Upper lobe of right lung (tissue), 1 donor: ENCODE measurements at regions not wholly inside any gene's neighbourhood (a gene's known extent, or its start where the extent isn't known, plus 50 kb on each side); places are given as distances from the start of the nearest gene placed in this dataset.

Source experiments
- ATAC-seq: fragments of 200-7000 bp; cut with Tn5 transposase; one replicate; pipeline ENCODE4 v1.9.1; 2020; ENCODE audit warnings: mild to moderate bottlenecking, moderate library complexity
- DNase-seq: peaks from one replicate; pipeline ENCODE4 v3.0.0-alpha.2; 2020
- H3K27ac ChIP-seq: fragments of 200-600 bp; one replicate; pipeline ENCODE4 v1.8.0; 2022
- H3K27me3 ChIP-seq: fragments of 200-600 bp; one replicate; pipeline ENCODE4 v1.8.0; 2022; ENCODE audit warnings: mild to moderate bottlenecking
- H3K36me3 ChIP-seq: fragments of 200-600 bp; one replicate; pipeline ENCODE4 v1.8.0; 2022
- H3K4me1 ChIP-seq: fragments of 200-600 bp; one replicate; pipeline ENCODE4 v1.8.0; 2022
- H3K4me3 ChIP-seq: fragments of 200-600 bp; one replicate; pipeline ENCODE4 v1.8.0; 2022; ENCODE audit warnings: mild to moderate bottlenecking
- H3K9me3 ChIP-seq: fragments of 200-600 bp; one replicate; pipeline ENCODE4 v1.8.0; 2022
- intact Hi-C: fragments of 100-400 bp; cut with DNase I; formaldehyde crosslinking; loops from one replicate; pipeline ENCODE4 v1.11.0; 2022
- TF ChIP-seq, protein P1 (sequence below): fragments of 200-600 bp; IDR thresholded peaks from one replicate; pipeline ENCODE4 v1.8.0; 2022; ENCODE audit warnings: antibody characterized with exemption
- donor health status: DM: no; HTN: yes; CAD: no; lungs with severe emphysema.

DNA sequence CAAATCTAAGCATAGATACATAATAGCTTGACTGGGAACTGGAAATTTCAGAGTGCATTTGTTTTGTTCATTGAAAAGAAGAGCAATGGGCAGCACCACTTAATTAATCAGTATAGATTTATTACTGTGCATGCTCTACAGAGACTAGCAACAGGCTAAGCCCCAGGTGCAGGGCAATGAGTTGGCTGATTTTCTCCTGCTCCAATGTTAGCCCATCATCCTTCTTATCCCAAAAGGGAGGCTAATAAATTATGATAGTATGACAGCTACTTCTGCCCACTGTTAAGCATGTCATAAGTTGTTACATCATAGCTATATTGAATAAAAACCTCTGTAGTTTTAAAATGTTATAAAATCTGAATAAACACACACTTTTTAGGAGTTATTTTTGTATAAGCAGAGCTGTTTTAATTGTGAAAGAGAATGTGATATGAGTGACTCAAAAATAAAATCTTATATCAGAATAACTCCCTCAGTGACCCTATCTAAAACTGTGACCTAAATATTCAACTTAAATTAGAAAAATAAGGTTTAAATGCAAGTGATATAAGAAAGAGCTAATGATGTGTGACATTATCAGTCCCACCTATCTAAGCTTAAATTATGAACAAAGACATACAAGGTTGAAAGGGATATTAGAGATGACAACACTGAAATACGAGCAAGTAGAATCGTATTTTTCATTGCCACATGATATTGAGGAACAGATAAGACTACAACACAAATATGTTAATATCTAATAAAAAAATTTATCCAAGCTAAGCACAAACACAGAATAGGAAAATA lies 967.3 kb upstream of the ADGRB3 start:
- DNase-seq (no peak), ATAC-seq (no peak)
- intact Hi-C loops = no loop called here
- Histone ChIP-seq H3K27ac (no peak overlapping the region), H3K27me3 (no peaks in the 10 kb centered on the region), H3K4me1 (no peaks in the 10 kb centered on the region), H3K9me3 (peaks cover 5% of the 10 kb centered on the region), H3K4me3 (no peak overlapping the region), H3K36me3 (no peaks in the 10 kb centered on the region)
- TF ChIP-seq, protein P1, sequence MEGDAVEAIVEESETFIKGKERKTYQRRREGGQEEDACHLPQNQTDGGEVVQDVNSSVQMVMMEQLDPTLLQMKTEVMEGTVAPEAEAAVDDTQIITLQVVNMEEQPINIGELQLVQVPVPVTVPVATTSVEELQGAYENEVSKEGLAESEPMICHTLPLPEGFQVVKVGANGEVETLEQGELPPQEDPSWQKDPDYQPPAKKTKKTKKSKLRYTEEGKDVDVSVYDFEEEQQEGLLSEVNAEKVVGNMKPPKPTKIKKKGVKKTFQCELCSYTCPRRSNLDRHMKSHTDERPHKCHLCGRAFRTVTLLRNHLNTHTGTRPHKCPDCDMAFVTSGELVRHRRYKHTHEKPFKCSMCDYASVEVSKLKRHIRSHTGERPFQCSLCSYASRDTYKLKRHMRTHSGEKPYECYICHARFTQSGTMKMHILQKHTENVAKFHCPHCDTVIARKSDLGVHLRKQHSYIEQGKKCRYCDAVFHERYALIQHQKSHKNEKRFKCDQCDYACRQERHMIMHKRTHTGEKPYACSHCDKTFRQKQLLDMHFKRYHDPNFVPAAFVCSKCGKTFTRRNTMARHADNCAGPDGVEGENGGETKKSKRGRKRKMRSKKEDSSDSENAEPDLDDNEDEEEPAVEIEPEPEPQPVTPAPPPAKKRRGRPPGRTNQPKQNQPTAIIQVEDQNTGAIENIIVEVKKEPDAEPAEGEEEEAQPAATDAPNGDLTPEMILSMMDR = no peak

DNA sequence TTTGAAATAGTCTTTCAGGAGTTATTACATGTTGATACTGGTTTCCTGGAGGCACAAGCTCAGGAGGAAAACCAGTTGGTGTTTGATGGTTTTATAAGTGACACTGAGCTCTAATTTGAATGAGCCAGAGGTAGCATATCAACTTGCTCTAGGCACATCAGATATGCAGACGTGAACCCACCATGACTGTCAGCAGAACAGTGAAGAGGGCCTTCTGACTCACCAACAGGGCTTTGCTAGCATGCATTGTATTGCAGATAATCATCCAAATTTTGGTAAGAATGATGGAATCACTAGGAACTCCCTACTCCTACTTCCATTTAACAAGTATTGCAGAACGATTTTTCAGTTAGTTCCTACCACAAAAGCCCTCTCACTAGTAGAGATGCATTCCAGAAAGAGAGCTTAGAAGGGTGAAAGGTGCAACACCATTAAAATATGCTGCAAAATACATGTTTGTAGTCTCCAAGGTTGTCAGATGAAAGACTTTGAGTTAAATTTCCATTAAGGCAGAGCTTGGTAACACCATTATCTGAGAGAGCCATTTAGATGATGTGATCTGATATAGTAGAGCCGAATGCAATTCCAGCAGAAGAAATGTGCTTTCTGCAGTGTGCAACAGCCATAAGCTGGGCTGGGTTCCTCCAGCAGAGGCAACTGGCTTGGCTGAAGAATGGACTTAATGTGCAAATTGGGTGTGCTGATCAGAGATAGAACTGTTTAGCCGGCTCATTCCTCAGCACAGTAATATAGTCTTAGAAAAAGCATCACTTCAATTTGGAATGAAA lies 968.7 kb upstream of the ADGRB3 start:
- H3K4me1 ChIP-seq = no peaks in the 10 kb centered on the region
- TF ChIP-seq, protein P1 = no peak
- intact Hi-C loops = no loop called here

DNA sequence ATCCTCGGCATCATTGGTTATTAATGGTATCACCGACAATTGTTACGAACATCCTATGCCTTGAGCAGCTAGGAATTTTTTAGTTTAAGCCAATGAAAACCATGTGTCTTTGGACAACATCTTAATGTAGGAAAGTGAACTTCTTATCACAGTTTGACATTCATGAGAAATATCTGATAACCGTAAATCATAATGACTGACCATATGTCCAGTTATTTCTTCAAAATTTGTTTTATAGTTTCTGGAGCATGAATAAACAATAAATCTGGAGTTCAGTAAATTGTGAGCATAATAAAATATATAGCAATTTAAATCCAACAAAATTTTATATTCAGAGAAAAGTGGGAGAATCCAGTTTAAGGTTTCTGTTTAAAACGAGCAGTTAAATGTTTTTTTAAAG lies 970.1 kb upstream of the ADGRB3 start:
- Histone ChIP-seq H3K36me3 (no peaks in the 10 kb centered on the region), H3K27ac (no peak overlapping the region), H3K9me3 (no peaks in the 10 kb centered on the region), H3K4me1 (no peaks in the 10 kb centered on the region), H3K4me3 (no peak overlapping the region), H3K27me3 (no peaks in the 10 kb centered on the region)
- ATAC-seq (no peak), DNase-seq (no peak)
- intact Hi-C loops = no loop called here
- TF ChIP-seq, protein P1 = no peak

More for the DNA sequence above, 968.7 kb upstream of the ADGRB3 start:
- no peaks in the 10 kb centered on the region for H3K9me3 ChIP-seq
- H3K27me3 ChIP-seq = no peaks in the 10 kb centered on the region
- H3K27ac ChIP-seq = no peak overlapping the region
- H3K36me3 ChIP-seq = no peaks in the 10 kb centered on the region
- DNase-seq = no peak
- no peak overlapping the region for H3K4me3 ChIP-seq
- no peak for ATAC-seq

DNA sequence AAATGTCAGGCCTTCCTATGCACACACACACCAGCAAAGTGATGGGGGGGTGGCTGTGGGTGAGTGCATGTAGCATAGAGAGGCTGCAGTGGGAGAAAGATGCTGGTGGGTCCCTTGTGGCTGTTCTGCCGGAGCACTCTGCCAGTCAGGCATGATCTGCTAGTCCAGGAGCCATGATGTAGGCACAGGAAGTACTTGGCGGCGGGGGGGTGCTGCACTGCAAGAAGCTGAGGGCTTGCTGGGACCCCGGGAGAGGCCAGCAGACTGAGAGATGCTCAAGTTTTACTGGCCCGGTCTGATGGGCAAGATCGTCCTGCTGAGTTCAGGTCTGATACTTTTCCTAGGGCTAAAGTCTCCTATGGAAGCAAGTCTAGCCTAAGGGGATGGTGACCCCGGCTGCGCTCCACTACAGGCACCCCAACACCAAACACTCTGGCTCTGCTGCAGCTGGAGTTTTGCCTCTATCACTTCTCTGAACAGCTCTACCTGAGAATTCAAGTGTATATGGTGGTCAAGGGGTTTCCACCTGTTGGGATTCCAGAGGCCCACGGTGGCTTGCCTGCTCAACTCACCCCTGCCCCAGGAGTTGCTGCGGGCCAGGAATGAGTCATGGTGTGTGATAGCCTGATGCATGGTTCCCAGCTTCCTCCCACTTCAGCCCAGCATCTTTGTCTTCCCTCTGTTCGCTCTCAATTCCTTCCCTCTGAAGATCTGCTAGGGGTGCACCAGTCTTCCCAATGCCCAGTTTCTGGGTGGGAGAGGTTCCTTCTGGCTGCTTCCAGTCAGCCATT lies 971.8 kb upstream of the ADGRB3 start:
- Histone ChIP-seq H3K36me3 (no peaks in the 10 kb centered on the region), H3K4me1 (no peaks in the 10 kb centered on the region), H3K9me3 (no peaks in the 10 kb centered on the region), H3K27ac (no peak overlapping the region), H3K27me3 (no peaks in the 10 kb centered on the region), H3K4me3 (no peak overlapping the region)
- TF ChIP-seq, protein P1 = no peak
- ATAC-seq (peak; percentile 26), DNase-seq (no peak)
- intact Hi-C loops = no loop called here

DNA sequence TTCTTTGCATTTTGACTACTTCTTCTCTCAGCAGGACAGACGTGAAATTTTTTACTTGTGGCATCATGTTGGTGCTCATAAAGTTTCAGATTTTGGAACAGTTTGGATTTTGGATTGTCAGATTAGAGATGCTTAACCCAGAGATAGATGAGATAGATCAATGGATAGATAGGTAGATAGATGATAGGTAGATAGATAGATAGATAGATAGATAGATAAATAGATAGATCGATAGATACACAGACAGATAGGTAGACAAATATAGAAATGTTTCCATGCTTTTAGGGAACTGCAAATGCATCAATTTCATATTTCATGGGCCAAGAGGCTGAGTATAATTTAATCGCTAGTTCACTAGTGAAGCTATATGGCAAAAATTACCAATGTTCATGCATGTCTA lies 981.5 kb upstream of the ADGRB3 start:
- TF ChIP-seq, protein P1 = no peak
- Histone ChIP-seq H3K27me3 (no peaks in the 10 kb centered on the region), H3K36me3 (no peaks in the 10 kb centered on the region), H3K27ac (no peak overlapping the region), H3K4me3 (no peak overlapping the region), H3K4me1 (no peaks in the 10 kb centered on the region), H3K9me3 (no peaks in the 10 kb centered on the region)
- intact Hi-C loops = no loop called here
- ATAC-seq (no peak), DNase-seq (no peak)
